ENCODE measurements at regions not wholly inside any gene's neighbourhood (a gene's known extent, or its start where the extent isn't known, plus 50 kb on each side); places are given as distances from the start of the nearest gene placed in this dataset.

GRCh38 chr20:24821391-24821790, 127.7 kb upstream of the CST7 start:
- Histone ChIP-seq H3K23ac (ENCODE audit: low read length) (no peak overlapping the region), H3K4me3 (ENCODE audit: low read length) (no peak overlapping the region), H2AK5ac (ENCODE audit: low read length) (no peak overlapping the region), H3K4me2 (ENCODE audit: low read length) (no peak overlapping the region), H3K79me1 (ENCODE audit: low read length) (no peaks in the 10 kb centered on the region), H3K27ac (ENCODE audit: low read depth, low read length) (no peak overlapping the region), H3K56ac (ENCODE audit: low read length) (no peak overlapping the region), H3K9ac (ENCODE audit: low read length) (no peak overlapping the region), H3K18ac (ENCODE audit: low read length) (no peak overlapping the region), H3K36me3 (ENCODE audit: control insufficient read depth, insufficient read depth, low read length) (no peaks in the 10 kb centered on the region), H4K5ac (ENCODE audit: low read length) (no peak overlapping the region), H3K4me1 (ENCODE audit: control insufficient read depth, low read depth, low read length) (no peaks in the 10 kb centered on the region), H3K79me2 (ENCODE audit: control insufficient read depth, insufficient read depth, low read length) (no peaks in the 10 kb centered on the region), H2BK5ac (ENCODE audit: low read length) (no peak overlapping the region), H3K4ac (ENCODE audit: low read depth, low read length) (no peak overlapping the region), H3K27me3 (ENCODE audit: insufficient read depth, low read length, poor library complexity) (no peaks in the 10 kb centered on the region), H2BK120ac (ENCODE audit: low read depth, low read length) (no peak overlapping the region), H2BK15ac (replicated peaks; ENCODE audit: low read depth) (no peak overlapping the region), H4K8ac (ENCODE audit: low read depth, low read length) (no peak overlapping the region)
- no CpG with 5 or more reads among the region's 8 CpGs for WGBS (ENCODE audit: extremely low coverage, insufficient coverage, low lambda C conversion rate)
- no peak for DNase-seq

DNA sequence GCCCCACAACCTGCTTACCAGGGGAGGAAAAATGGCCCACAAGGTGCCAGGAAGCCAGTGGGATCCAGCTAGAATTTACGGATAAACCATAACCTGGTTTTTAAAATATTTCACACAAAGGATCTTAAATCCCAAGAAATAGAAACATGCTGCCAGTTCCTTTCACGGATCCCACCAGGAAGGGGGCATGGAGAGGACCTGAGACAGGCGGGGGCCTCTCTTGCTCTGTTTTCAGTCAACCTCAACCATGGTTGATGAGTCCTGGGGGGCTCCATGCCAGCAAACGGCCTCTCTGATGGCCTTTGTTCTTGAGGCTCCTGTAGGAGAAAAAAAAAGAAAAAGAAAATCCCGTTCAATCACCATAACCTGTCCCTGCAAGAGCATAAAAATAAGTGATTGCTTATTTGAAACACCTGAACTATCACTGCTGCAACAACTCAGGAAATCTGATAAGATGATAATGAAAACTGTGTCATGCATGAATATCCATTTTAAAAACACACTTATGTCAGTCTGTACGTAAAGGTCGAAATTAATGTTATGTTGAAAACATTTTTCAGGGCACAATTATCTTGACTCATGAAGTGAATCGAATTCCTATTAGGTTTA, 125.8 kb upstream of the CST7 start:
- no peak overlapping the region for H3K4ac ChIP-seq (ENCODE audit: low read depth, low read length)
- no peaks in the 10 kb centered on the region for H3K79me2 ChIP-seq (ENCODE audit: control insufficient read depth, insufficient read depth, low read length)
- H3K79me1 ChIP-seq (ENCODE audit: low read length) = no peaks in the 10 kb centered on the region
- no peak overlapping the region for H2BK120ac ChIP-seq (ENCODE audit: low read depth, low read length)
- H3K9ac ChIP-seq (ENCODE audit: low read length) = no peak overlapping the region
- no peak overlapping the region for H4K5ac ChIP-seq (ENCODE audit: low read length)
- no peaks in the 10 kb centered on the region for H3K36me3 ChIP-seq (ENCODE audit: control insufficient read depth, insufficient read depth, low read length)
- no peak overlapping the region for H2BK5ac ChIP-seq (ENCODE audit: low read length)
- no peak overlapping the region for H3K4me2 ChIP-seq (ENCODE audit: low read length)
- no peak overlapping the region for H2BK15ac ChIP-seq (replicated peaks; ENCODE audit: low read depth)
- no peak overlapping the region for H2AK5ac ChIP-seq (ENCODE audit: low read length)
- no peak overlapping the region for H4K8ac ChIP-seq (ENCODE audit: low read depth, low read length)
- no peak for DNase-seq
- no peak overlapping the region for H3K56ac ChIP-seq (ENCODE audit: low read length)
- no peak overlapping the region for H3K27ac ChIP-seq (ENCODE audit: low read depth, low read length)
- no peak overlapping the region for H3K18ac ChIP-seq (ENCODE audit: low read length)
- no peaks in the 10 kb centered on the region for H3K27me3 ChIP-seq (ENCODE audit: insufficient read depth, low read length, poor library complexity)
- no CpG with 5 or more reads among the region's 8 CpGs for WGBS (ENCODE audit: extremely low coverage, insufficient coverage, low lambda C conversion rate)
- H3K4me3 ChIP-seq (ENCODE audit: low read length) = no peak overlapping the region
- H3K4me1 ChIP-seq (ENCODE audit: control insufficient read depth, low read depth, low read length) = no peaks in the 10 kb centered on the region
- no peak overlapping the region for H3K23ac ChIP-seq (ENCODE audit: low read length)

DNA sequence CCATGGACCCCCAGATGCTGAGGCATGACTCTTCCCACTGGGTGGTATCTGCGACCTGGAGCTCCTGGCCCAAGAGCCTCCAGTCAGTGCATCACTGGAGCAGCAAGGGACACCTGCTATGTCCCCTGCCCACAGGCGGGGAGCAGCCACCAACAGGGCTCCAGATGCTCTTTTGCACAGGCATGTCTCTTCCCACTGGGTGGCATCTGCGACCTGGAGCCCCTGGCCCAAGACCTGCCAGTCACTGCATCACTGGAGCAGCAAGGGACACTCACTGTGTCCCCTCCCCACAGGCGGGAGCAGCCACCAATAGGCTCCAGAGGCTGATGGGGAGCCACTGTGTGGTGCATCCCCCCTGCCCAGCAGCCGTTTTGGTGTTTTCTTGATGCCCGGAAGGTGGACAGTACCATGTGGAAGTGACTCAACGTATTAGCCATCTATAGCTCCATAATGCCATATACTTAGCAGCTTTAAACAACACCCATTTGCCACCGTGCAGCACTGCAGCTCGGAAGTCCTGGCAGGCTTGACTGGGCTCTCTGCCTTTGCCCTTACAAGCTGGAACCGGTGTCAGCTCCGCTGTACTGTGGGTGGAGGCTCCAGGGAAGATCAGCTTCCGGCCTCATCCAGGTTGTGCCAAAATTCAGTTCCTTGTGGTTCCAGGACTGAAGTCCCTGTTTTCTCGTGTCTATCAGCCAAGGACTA, 124.9 kb upstream of the CST7 start:
- DNase-seq = no peak
- no peak overlapping the region for H2BK5ac ChIP-seq (ENCODE audit: low read length)
- H3K4ac ChIP-seq (ENCODE audit: low read depth, low read length) = no peak overlapping the region
- no peaks in the 10 kb centered on the region for H3K27me3 ChIP-seq (ENCODE audit: insufficient read depth, low read length, poor library complexity)
- H3K79me1 ChIP-seq (ENCODE audit: low read length) = no peaks in the 10 kb centered on the region
- no peaks in the 10 kb centered on the region for H3K4me1 ChIP-seq (ENCODE audit: control insufficient read depth, low read depth, low read length)
- no peak overlapping the region for H3K23ac ChIP-seq (ENCODE audit: low read length)
- H3K56ac ChIP-seq (ENCODE audit: low read length) = no peak overlapping the region
- H3K4me3 ChIP-seq (ENCODE audit: low read length) = no peak overlapping the region
- no peaks in the 10 kb centered on the region for H3K36me3 ChIP-seq (ENCODE audit: control insufficient read depth, insufficient read depth, low read length)
- H2AK5ac ChIP-seq (ENCODE audit: low read length) = no peak overlapping the region
- no peak overlapping the region for H2BK15ac ChIP-seq (replicated peaks; ENCODE audit: low read depth)
- no peaks in the 10 kb centered on the region for H3K79me2 ChIP-seq (ENCODE audit: control insufficient read depth, insufficient read depth, low read length)
- no peak overlapping the region for H2BK120ac ChIP-seq (ENCODE audit: low read depth, low read length)
- no peak overlapping the region for H3K4me2 ChIP-seq (ENCODE audit: low read length)
- no peak overlapping the region for H4K5ac ChIP-seq (ENCODE audit: low read length)
- no CpG with 5 or more reads among the region's 13 CpGs for WGBS (ENCODE audit: extremely low coverage, insufficient coverage, low lambda C conversion rate)
- no peak overlapping the region for H3K27ac ChIP-seq (ENCODE audit: low read depth, low read length)
- H3K9ac ChIP-seq (ENCODE audit: low read length) = no peak overlapping the region
- no peak overlapping the region for H4K8ac ChIP-seq (ENCODE audit: low read depth, low read length)
- no peak overlapping the region for H3K18ac ChIP-seq (ENCODE audit: low read length)

DNA sequence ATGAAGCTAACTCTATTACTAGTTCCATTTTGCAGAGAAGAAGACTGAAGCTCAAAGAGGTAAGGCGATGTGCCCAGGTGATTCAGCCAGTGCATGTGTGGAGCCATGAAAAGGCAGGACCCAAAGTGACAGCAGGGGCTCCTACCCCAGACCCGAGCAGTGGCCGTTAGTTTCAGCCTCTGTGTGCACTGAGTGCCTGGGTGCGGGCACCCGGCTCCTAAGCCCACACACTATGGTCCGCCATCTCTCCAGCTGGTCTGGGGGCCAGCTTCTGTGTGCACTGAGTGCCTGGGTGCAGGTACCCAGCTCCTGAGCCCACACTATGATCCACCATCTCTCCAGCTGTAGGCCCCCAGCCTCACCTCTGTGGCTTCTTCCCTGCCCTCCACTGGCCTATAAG, 123.5 kb upstream of the CST7 start:
- Histone ChIP-seq H3K9ac (ENCODE audit: low read length) (no peak overlapping the region), H2AK5ac (ENCODE audit: low read length) (no peak overlapping the region), H3K4me3 (ENCODE audit: low read length) (no peak overlapping the region), H3K79me1 (ENCODE audit: low read length) (no peaks in the 10 kb centered on the region), H3K27me3 (ENCODE audit: insufficient read depth, low read length, poor library complexity) (no peaks in the 10 kb centered on the region), H2BK5ac (ENCODE audit: low read length) (no peak overlapping the region), H3K56ac (ENCODE audit: low read length) (no peak overlapping the region), H4K5ac (ENCODE audit: low read length) (no peak overlapping the region), H2BK120ac (ENCODE audit: low read depth, low read length) (no peak overlapping the region), H3K79me2 (ENCODE audit: control insufficient read depth, insufficient read depth, low read length) (no peaks in the 10 kb centered on the region), H3K4me1 (ENCODE audit: control insufficient read depth, low read depth, low read length) (no peaks in the 10 kb centered on the region), H4K8ac (ENCODE audit: low read depth, low read length) (no peak overlapping the region), H3K4ac (ENCODE audit: low read depth, low read length) (no peak overlapping the region), H3K18ac (ENCODE audit: low read length) (no peak overlapping the region), H3K36me3 (ENCODE audit: control insufficient read depth, insufficient read depth, low read length) (no peaks in the 10 kb centered on the region), H3K27ac (ENCODE audit: low read depth, low read length) (no peak overlapping the region), H3K4me2 (ENCODE audit: low read length) (no peak overlapping the region), H2BK15ac (replicated peaks; ENCODE audit: low read depth) (no peak overlapping the region), H3K23ac (ENCODE audit: low read length) (no peak overlapping the region)
- no peak for DNase-seq
- no CpG with 5 or more reads among the region's 6 CpGs for WGBS (ENCODE audit: extremely low coverage, insufficient coverage, low lambda C conversion rate)

DNA sequence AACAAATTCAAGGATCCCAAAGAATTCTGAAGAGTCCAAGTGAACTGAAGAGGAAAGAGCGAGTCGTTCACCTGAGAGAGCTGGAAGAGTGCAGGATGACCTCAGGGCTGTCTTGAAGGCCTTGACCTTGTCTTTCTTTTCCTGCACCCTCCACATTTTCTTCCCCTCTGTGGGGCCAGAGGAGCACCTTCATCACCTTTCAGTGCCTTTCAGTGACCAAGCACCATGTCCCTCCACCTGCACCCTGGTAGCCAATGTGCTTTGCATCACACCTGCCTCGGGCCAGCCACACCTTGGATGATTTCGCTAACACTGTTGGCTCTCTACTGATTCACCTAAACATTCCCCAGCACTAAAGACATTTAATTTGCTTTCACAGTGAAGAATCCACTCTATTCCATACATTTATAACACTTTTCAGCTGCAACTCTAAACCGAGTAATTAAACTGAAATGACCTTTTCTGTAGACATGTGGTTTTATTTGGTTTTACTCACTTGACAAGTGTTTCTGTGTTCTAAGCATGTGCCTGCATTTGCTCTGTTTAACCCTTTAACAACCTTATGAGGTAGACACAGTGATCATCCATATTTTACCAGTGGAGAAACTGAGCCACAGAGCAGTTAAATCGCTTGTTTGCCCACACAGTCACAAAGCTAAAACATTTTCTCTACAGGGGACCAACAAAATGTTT, 121.3 kb upstream of the CST7 start:
- H2BK15ac ChIP-seq (replicated peaks; ENCODE audit: low read depth) = no peak overlapping the region
- H3K27me3 ChIP-seq (ENCODE audit: insufficient read depth, low read length, poor library complexity) = no peaks in the 10 kb centered on the region
- no peaks in the 10 kb centered on the region for H3K79me2 ChIP-seq (ENCODE audit: control insufficient read depth, insufficient read depth, low read length)
- H3K36me3 ChIP-seq (ENCODE audit: control insufficient read depth, insufficient read depth, low read length) = no peaks in the 10 kb centered on the region
- H2BK120ac ChIP-seq (ENCODE audit: low read depth, low read length) = no peak overlapping the region
- no peak overlapping the region for H3K4me2 ChIP-seq (ENCODE audit: low read length)
- WGBS (ENCODE audit: extremely low coverage, insufficient coverage, low lambda C conversion rate) = no CpG with 5 or more reads among the region's 6 CpGs
- no peaks in the 10 kb centered on the region for H3K4me1 ChIP-seq (ENCODE audit: control insufficient read depth, low read depth, low read length)
- no peak overlapping the region for H3K4me3 ChIP-seq (ENCODE audit: low read length)
- no peaks in the 10 kb centered on the region for H3K79me1 ChIP-seq (ENCODE audit: low read length)
- H4K8ac ChIP-seq (ENCODE audit: low read depth, low read length) = no peak overlapping the region
- H4K5ac ChIP-seq (ENCODE audit: low read length) = no peak overlapping the region
- no peak overlapping the region for H3K4ac ChIP-seq (ENCODE audit: low read depth, low read length)
- no peak for DNase-seq
- no peak overlapping the region for H3K23ac ChIP-seq (ENCODE audit: low read length)
- no peak overlapping the region for H2BK5ac ChIP-seq (ENCODE audit: low read length)
- H3K18ac ChIP-seq (ENCODE audit: low read length) = no peak overlapping the region
- no peak overlapping the region for H3K27ac ChIP-seq (ENCODE audit: low read depth, low read length)
- no peak overlapping the region for H2AK5ac ChIP-seq (ENCODE audit: low read length)
- H3K56ac ChIP-seq (ENCODE audit: low read length) = no peak overlapping the region
- no peak overlapping the region for H3K9ac ChIP-seq (ENCODE audit: low read length)
